Mucosa of descending colon (tissue), 3 donors: ENCODE measurements at regions not wholly inside any gene's neighbourhood (a gene's known extent, or its start where the extent isn't known, plus 50 kb on each side); places are given as distances from the start of the nearest gene placed in this dataset.

Experiments
- ATAC-seq: fragments of 200-7000 bp; cut with Tn5 transposase; one replicate; pipeline ENCODE4 v1.9.1; 2020; ENCODE audit warnings: mild to moderate bottlenecking, moderate library complexity
- DNase-seq, 3 donors: peaks; one replicate each; pipeline ENCODE4 v3.0.0-alpha.2; 2020
- H3K36me3 ChIP-seq: fragments of 200-600 bp; one replicate; pipeline ENCODE4 v1.8.0; 2021; ENCODE audit warnings: low read depth, mild to moderate bottlenecking
- H3K4me1 ChIP-seq: fragments of 200-600 bp; one replicate; pipeline ENCODE4 v1.8.0; 2021; ENCODE audit warnings: low read depth, mild to moderate bottlenecking
- H3K4me3 ChIP-seq: fragments of 200-600 bp; one replicate; pipeline ENCODE4 v1.8.0; 2021; ENCODE audit warnings: mild to moderate bottlenecking
- H3K9me3 ChIP-seq: fragments of 200-600 bp; one replicate; pipeline ENCODE4 v1.8.0; 2021; ENCODE audit warnings: mild to moderate bottlenecking
- CTCF ChIP-seq: fragments of 200-600 bp; IDR thresholded peaks from one replicate; pipeline ENCODE4 v1.8.0; 2022; ENCODE audit warnings: antibody characterized with exemption, mild to moderate bottlenecking
- intact Hi-C, 2 donors: fragments of 100-400 bp; cut with DNase I in 1 of 2; cut with micrococcal nuclease in 1 of 2; formaldehyde crosslinking; loops; one replicate each; pipeline versions ENCODE4 v1.11.0 to v1.11.1; 2022; cut with DNase I, micrococcal nuclease
- donor health status: DM: no; HTN: no; CAD: no; lungs with moderate emphysema.
- donor health status: DM: no; HTN: no; CAD: no.
- donor health status: DM: no; HTN: yes; CAD: no.

DNA sequence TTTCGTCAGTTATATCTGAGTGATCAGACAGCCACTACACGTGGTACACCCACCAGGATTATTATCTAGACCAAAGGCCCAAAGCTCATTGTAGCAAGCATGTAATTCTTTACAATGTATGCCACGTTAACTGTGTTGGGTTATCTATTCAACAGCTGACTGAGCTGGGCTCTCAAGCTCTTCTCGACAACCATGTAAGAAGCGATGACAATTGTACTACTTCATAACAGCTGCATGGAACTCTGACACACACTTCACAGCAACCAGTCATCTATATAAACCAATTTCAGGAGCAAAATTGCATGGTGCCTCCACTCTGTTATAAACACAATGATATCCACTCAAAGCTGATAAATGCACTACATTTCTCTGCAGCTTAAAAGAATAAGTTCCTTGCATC is 701.8 kb downstream of the NR4A2 start:
- no peaks in the 10 kb centered on the region for H3K9me3 ChIP-seq
- intact Hi-C loops, result no loop called here
- H3K4me3 ChIP-seq, result no peak overlapping the region
- H3K4me1 ChIP-seq, result no peaks in the 10 kb centered on the region
- no peak for ATAC-seq
- no peak for TF ChIP-seq CTCF
- no peak for DNase-seq
- H3K36me3 ChIP-seq, result no peaks in the 10 kb centered on the region

DNA sequence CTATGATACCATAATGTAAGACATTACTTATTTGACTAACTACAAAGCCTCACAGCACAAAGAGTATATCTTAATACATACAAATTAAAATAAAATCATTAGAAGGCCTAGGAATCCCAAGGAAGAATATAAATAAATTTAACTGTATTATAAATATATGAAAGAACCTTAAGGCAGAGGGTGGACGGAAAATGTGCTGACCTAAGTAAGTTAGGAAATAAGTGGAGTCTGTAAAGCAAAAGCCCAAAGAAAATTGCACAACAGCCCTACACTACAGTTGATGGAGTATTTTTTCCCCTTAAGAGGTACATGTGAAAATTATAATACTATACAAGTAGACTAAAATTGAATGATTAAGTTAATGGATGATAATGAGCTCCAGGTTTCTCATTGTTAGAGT is 710.1 kb downstream of the NR4A2 start:
- no peak for ATAC-seq
- Histone ChIP-seq H3K36me3 (no peaks in the 10 kb centered on the region), H3K9me3 (no peaks in the 10 kb centered on the region), H3K4me3 (no peak overlapping the region), H3K4me1 (no peaks in the 10 kb centered on the region)
- no peak for TF ChIP-seq CTCF
- DNase-seq, result no peak
- intact Hi-C loops, result no loop called here

DNA sequence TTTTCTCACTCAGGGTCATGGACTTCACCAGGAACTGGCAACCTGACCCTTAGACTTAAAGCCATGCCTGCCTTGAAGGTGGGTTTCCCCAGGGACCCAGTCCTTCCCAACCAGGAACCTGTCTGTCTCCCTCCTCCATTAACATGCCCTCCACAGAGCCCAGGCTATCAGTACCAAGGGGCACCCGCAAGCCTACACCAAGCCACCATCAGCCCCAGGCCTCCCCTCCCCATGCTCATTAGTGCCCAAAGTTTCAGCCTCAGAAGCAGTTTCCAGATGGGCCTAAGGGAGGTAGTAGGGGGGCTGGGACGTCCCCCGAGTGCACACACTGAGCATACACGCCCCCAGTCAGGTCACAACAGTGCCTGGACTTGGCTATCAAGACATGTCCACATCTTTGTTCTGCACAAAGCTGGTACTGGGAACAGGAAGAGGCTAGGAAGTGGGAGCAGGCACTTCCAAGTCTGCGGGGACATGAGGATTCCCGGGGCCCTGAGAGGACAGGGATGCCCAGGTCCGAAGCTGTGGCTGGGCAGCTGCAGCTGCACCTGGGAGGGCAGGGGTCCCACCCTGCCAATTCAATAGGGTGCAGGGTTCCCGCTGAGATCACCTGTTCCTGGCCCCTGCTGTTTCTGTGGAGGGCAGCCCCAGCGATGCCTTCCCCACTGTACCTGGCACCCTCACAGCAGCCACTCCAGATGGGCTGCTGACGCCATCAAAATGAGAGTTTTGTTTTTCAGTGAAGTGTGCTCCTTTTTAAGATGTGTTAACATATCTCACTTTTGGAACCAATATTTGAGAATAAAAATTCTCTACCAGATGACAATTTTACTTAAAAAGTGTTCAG is 731.4 kb downstream of the NR4A2 start:
- no peak for TF ChIP-seq CTCF
- no peaks in the 10 kb centered on the region for H3K36me3 ChIP-seq
- intact Hi-C loops, result no loop called here
- H3K9me3 ChIP-seq, result peaks cover 4% of the 10 kb centered on the region
- no peak for ATAC-seq
- no peak for DNase-seq
- no peak overlapping the region for H3K4me3 ChIP-seq
- H3K4me1 ChIP-seq, result no peaks in the 10 kb centered on the region

DNA sequence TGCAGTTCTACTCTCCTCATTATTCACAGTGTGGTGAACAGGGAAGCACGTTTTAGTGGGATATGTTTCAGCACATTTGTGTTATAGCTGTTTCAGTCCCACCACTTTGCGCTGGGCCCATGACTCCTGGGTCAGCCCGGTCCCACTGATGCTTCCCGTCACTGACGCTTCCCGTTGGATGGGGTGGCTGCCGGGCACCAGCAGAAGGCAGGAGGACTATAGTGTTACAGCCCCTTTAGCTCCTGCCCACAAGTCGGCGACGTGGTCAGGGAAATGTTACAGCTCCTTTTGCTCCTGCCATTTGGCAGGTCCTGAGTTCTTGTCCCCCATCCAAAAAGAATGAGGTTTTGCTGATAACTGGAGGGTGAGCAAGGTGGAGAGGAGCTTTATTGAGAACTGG is 732.2 kb downstream of the NR4A2 start:
- Histone ChIP-seq H3K36me3 (no peaks in the 10 kb centered on the region), H3K4me3 (no peak overlapping the region), H3K4me1 (no peaks in the 10 kb centered on the region), H3K9me3 (peaks cover 4% of the 10 kb centered on the region)
- no peak for TF ChIP-seq CTCF
- ATAC-seq (no peak), DNase-seq (no peak)
- intact Hi-C loops, result no loop called here

DNA sequence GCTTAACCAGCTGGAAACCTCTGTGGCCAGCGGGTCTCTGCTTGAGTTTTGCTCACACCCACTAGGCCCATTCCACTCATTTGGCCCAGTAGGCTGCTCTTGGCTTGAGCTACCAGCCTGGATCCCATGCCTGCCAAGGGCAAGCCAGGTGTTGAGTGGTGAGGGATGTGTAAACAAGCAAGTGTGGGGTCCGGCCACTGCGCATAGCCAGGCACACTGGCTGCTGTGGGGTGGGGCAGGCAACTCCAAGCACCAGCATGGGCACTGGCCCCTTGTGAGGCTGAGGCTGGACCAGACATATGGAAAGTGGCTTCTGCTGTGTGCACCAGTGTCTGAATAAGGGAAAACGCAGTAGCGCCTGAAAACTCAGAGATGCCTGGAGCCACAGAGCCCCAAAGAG is 732.7 kb downstream of the NR4A2 start:
- ATAC-seq, result no peak
- H3K4me3 ChIP-seq, result no peak overlapping the region

More for the DNA sequence above, 732.7 kb downstream of the NR4A2 start:
- no peak for TF ChIP-seq CTCF
- Histone ChIP-seq H3K4me1 (no peaks in the 10 kb centered on the region), H3K36me3 (no peaks in the 10 kb centered on the region), H3K9me3 (peaks cover 4% of the 10 kb centered on the region)
- intact Hi-C loops, result no loop called here
- DNase-seq, result peak in 1 of 3 donors; percentile 8
